HG02885 (cell line): ENCODE measurements at regions not wholly inside any gene's neighbourhood (a gene's known extent, or its start where the extent isn't known, plus 50 kb on each side); places are given as distances from the start of the nearest gene placed in this dataset.

Source experiments
- ATAC-seq: cut with Tn5 transposase; IDR thresholded peaks from one replicate; pipeline ENCODE4 v1.9.1; 2021; ENCODE audit warnings: mild to moderate bottlenecking; ENCODE audit not compliant: unreplicated experiment, poor library complexity

GRCh38 chr1:59043796-59044195, 253.1 kb upstream of the FGGY start:
- ATAC-seq: no peak

DNA sequence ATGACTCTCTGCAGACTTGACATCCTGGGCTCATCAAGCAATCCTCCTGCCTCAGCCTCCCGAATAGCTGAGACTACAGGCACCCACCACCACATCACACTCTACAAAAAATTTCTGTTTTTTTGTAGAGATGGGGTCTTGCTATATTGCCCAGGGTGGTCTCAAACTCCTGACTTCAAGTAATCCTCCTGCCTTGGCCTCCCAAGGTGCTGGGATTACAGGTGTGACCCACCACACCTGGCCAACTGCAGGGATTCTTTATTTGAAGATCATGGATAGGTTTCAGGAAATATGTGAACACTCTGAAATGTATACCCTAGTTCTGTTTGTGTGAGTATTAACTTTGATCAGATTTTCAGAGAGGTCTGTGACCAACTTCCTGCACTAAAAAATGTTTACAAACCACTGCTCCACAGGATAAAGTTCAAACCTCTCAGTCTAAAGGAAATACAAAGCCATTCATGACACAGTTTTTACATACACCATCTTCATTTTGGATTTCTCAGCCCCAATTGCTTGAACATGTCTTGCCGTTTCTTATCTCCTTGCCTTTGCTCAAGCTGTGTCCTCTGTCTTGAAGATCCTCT, 252.3 kb upstream of the FGGY start:
- no peak for ATAC-seq

GRCh38 chr1:59045137-59045536, 251.8 kb upstream of the FGGY start:
- no peak for ATAC-seq

GRCh38 chr1:59045636-59046035, 251.3 kb upstream of the FGGY start:
- ATAC-seq: peak; percentile 48

DNA sequence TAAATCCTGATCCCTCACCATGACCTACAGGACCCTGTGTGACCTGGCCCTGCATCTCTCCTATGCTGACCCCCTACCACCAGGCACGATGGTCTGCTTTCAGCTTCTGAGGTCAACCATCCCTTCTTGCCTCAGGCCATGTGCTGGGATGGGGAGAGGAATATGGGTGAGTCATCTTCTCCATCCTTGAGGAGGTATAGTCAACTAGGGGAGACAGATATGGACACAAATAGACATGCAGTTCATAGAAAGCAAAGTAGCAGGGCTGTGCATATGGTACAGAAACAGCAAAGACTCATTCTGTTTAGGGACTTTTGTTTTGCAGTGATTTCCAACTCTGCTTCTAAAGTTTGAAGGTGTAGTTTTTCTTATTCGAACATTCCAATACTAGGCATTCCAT, 250.8 kb upstream of the FGGY start:
- ATAC-seq: no peak

DNA sequence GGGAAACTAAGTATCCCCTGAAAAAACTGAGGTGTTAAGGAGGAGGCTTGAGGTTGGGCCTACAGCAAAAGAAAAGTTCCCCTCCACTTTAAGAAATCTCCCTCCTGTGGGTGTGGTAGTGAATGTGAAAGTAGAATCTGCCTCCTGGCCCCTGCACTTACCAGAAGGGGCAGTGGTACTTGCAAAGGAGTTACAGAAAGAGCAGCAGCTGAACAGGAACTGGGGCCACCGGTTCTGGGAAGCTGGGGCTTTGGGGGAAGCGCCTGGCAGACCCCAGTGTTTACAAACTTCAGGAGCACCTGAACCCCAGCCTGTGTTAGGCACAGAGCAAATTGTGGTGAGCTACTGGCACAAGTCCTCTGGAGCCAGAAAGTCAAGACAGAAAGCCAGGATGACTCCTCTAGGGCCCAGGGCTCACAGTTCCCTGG, 250.2 kb upstream of the FGGY start:
- ATAC-seq: peak; percentile 93

DNA sequence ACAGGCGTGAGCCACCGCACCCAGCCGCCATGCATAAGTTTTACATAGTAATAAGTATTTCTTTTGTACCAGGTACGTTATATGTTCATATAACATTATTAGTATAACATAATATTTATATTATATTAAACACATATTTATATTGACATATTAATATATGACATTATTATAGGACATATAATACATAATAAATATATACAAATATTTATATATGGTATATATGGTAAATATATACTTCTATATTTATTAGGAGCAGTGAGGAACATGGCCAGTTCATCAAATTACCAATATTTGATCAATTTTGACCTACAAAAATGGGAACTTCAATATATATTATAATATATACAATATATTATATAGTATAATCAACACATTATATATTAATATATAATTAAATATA, 245.9 kb upstream of the FGGY start:
- no peak for ATAC-seq

- ATAC-seq: no peak
Observed at GRCh38 chr1:59052166-59052590, 244.7 kb upstream of the FGGY start.

DNA sequence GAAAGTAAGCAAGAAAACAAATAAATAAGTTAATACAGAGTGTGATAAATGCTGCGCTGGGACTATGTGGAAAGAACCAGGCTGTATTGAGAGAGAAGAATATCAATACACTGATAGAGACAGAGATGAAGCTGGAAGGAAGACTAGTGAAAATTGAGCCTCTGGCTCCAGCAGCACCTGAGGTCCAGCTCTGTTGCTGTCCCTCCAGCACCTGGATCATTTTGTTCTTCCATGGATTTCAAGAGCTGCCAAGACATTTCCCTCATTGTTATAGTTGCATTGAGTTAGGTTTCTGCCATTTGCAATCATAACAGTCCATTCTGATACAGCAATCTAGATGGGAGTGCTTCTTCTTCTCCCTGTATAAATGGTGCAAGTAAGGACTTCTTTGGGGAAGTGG, 242.7 kb upstream of the FGGY start:
- no peak for ATAC-seq

GRCh38 chr1:59055908-59056719, 240.8 kb upstream of the FGGY start:
- ATAC-seq: no peak

DNA sequence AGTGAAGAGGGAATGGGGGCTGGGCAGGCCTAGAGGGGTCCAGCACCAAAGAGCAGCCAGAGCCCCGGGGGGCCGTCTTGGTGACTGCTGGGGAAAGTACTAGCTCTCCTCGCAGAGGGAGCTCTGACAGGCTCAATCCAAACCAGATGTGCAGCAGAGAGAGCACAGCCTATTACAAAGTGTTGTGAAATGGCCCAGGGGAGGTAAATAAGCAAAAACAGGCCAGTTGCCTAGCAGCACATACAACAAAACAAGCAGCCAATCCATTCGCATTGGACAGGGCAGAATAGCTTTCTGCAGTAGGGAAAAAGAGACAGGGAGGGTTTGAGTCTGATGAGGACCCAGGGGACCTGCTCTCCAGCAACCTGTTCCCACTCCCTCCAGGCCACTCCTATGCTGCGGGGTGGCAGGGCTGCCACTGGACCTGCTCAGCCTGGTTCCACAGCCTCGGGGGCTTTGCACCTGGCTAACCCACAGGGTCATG, 239.6 kb upstream of the FGGY start:
- no peak for ATAC-seq

- ATAC-seq: no peak
Observed at GRCh38 chr1:59057796-59058195, 239.1 kb upstream of the FGGY start.

GRCh38 chr1:59058665-59059439, 238.0 kb upstream of the FGGY start:
- no peak for ATAC-seq

GRCh38 chr1:59061876-59062275, 235.0 kb upstream of the FGGY start:
- no peak for ATAC-seq

- ATAC-seq: no peak
Observed at GRCh38 chr1:59062743-59063142, 234.2 kb upstream of the FGGY start.

DNA sequence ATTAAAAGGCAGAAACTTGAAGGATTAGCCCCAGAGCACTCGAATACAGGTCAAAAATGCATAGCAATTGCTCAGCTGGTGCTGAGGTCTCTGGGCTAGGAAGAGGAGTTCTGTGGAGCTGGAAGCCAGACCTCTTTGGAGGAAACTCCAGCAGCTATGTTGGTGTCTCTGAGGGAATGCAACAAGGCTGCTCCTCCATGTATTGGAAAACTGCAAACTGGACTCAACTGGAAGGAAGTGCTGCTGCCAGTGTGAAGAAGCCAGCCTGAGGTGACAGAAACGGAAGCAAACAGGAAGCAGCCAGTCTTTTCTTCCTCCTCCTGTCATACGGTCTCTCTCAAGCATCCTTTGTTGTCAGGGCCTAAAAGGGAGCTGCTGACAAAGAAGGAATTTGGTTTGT, 233.4 kb upstream of the FGGY start:
- ATAC-seq: no peak

GRCh38 chr1:59064592-59064991, 232.3 kb upstream of the FGGY start:
- ATAC-seq: no peak

DNA sequence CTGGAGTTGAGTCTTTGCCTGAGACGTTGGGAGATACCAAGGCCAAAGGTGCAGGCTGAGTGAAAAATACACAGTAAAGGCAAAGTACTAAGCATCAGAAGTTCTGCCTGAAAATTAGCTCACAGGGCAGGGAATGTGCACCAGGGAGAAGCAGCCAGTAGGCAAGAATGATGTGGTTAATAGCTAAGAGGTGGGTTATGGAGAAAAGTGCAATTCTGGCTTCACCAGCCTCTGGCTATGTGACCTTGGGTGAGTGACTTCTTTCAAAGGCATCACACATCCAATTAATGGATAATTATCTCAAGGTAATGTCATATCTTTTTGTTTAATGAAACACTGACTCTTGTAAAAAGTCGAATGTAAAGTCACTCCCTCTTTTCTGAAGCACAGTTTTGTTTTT, 230.7 kb upstream of the FGGY start:
- no peak for ATAC-seq

DNA sequence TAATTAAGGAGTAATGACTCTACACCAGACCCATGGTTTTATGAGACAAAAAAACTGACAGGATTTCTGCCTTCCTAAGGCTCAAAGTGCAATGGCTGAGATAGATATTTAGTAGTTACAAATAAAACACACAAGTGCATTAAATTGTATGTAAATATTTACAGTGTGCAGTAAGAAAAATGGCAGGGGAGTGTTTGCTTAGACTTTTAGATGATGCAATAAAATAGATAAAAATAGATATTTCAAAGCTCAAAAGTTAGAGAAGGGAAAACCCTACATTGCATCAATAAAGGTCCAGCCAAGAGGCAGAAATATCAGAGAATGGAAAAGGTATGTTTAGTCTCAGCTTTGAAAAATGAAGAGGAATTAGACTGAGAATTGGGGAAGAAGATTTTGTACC, 226.3 kb upstream of the FGGY start:
- ATAC-seq: no peak

DNA sequence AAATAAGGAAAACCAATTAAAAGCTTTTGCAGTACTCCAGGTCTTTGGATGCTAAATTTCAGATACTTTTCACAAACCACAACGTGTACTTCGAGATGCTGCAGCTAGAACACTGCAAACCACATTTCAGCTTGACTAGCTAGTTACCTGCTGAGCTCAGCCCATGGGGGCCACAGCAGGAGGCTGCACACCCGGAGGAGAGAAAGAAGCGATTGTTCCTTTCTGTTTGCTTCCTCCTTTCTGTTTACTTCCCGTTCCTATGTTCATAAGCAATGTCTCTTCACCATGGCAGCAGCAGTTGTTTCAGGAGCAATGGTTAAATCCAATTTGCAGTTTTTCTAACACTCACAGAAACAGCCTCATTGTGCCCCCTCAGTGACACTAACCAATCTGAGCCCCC, 225.6 kb upstream of the FGGY start:
- no peak for ATAC-seq

DNA sequence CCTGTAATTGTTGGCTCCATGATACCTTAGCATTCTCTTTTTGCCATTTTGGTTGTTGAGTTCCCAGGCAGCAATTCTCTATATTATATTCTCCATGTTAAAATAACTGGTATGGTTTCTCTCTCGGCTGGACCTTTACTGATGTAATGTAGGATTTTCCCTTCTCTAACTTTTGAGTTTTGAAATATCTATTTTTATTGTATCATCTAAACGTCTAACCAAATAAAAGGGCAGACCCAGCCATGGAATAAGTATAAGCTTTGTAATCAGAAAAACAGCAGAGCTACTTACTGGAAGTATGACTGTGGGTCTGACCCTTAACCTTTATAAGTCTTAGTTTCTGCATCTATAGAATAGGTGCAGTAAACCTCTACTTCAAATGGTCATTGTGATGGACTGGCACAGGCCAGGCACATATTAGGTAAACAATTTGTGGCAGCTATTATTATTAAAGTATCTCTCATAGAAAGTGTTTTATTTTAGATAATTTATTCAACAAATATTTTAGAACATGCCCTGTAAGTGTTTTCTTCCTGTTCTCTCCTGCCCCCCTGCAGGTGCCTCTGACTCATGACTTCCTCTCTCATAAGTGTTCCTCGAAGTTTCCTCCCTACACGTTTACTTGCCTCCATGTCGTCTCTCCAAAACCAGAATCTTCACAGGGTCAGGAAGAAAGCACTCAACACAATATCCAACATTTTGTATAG, 224.9 kb upstream of the FGGY start:
- ATAC-seq: peak; percentile 38
